ENCODE measurements at regions not wholly inside any gene's neighbourhood (a gene's known extent, or its start where the extent isn't known, plus 50 kb on each side); places are given as distances from the start of the nearest gene placed in this dataset.
"Not testable (repeated sequence)": the region's sequence is repeated elsewhere in the genome, so short reads cannot be mapped to it uniquely, and the experiment has no call there.

GRCh38 chr9:16064771-16065170 lies 511.9 kb downstream of the CCDC171 start:
- H3K4me3 Mint-ChIP-seq, result no peak overlapping the region
- H3K9me3 Mint-ChIP-seq, result peaks cover 3% of the 10 kb centered on the region
- no peak for DNase-seq (ENCODE audit: low read depth, low spot score)
- no peaks in the 10 kb centered on the region for H3K36me3 Mint-ChIP-seq (ENCODE audit: low read depth)
- H3K4me1 Mint-ChIP-seq, result peaks cover 45% of the 10 kb centered on the region
- H3K27ac Mint-ChIP-seq (ENCODE audit: unreplicated experiment), result no peak overlapping the region
- no peaks in the 10 kb centered on the region for H3K27me3 Mint-ChIP-seq (ENCODE audit: low read depth)
- no peak for TF ChIP-seq CTCF (conservative IDR thresholded peaks at IDR 0.05)

GRCh38 chr9:16066201-16066600 lies 513.4 kb downstream of the CCDC171 start:
- H3K36me3 Mint-ChIP-seq (ENCODE audit: low read depth); DNase-seq (ENCODE audit: low read depth, low spot score); H3K4me3 Mint-ChIP-seq; H3K27ac Mint-ChIP-seq (ENCODE audit: unreplicated experiment); H3K27me3 Mint-ChIP-seq (ENCODE audit: low read depth); H3K9me3 Mint-ChIP-seq: not testable (repeated sequence)
- H3K4me1 Mint-ChIP-seq, result peaks cover 37% of the 10 kb centered on the region

GRCh38 chr9:16068476-16068875 lies 515.6 kb downstream of the CCDC171 start:
- peaks cover 3% of the 10 kb centered on the region for H3K9me3 Mint-ChIP-seq
- no peaks in the 10 kb centered on the region for H3K36me3 Mint-ChIP-seq (ENCODE audit: low read depth)
- H3K27me3 Mint-ChIP-seq (ENCODE audit: low read depth), result no peaks in the 10 kb centered on the region
- H3K27ac Mint-ChIP-seq (ENCODE audit: unreplicated experiment), result no peak overlapping the region
- no peak overlapping the region for H3K4me3 Mint-ChIP-seq
- no peak for TF ChIP-seq CTCF (conservative IDR thresholded peaks at IDR 0.05)
- DNase-seq (ENCODE audit: low read depth, low spot score), result no peak
- H3K4me1 Mint-ChIP-seq, result peaks cover 36% of the 10 kb centered on the region

GRCh38 chr9:16069249-16069648 lies 516.4 kb downstream of the CCDC171 start:
- peaks cover 29% of the 10 kb centered on the region for H3K4me1 Mint-ChIP-seq
- H3K9me3 Mint-ChIP-seq, result peaks cover 3% of the 10 kb centered on the region
- H3K36me3 Mint-ChIP-seq (ENCODE audit: low read depth), result no peaks in the 10 kb centered on the region
- no peak for DNase-seq (ENCODE audit: low read depth, low spot score)
- no peak for TF ChIP-seq CTCF (conservative IDR thresholded peaks at IDR 0.05)
- H3K27me3 Mint-ChIP-seq (ENCODE audit: low read depth), result no peaks in the 10 kb centered on the region
- H3K27ac Mint-ChIP-seq (ENCODE audit: unreplicated experiment), result peak overlapping the region; percentile 25
- no peak overlapping the region for H3K4me3 Mint-ChIP-seq

GRCh38 chr9:16069671-16070454 lies 517.0 kb downstream of the CCDC171 start:
- Mint-ChIP-seq H3K27ac (ENCODE audit: unreplicated experiment) (peak overlapping the region; percentile 69), H3K36me3 (ENCODE audit: low read depth) (no peaks in the 10 kb centered on the region), H3K9me3 (peaks cover 3% of the 10 kb centered on the region), H3K4me3 (no peak overlapping the region), H3K27me3 (ENCODE audit: low read depth) (no peaks in the 10 kb centered on the region), H3K4me1 (peaks cover 23% of the 10 kb centered on the region)
- no peak for DNase-seq (ENCODE audit: low read depth, low spot score)
- no peak for TF ChIP-seq CTCF (conservative IDR thresholded peaks at IDR 0.05)

- DNase-seq (ENCODE audit: low read depth, low spot score), result no peak
- no peak for TF ChIP-seq CTCF (conservative IDR thresholded peaks at IDR 0.05)
- H3K36me3 Mint-ChIP-seq (ENCODE audit: low read depth), result no peaks in the 10 kb centered on the region
- H3K4me3 Mint-ChIP-seq, result no peak overlapping the region
- H3K4me1 Mint-ChIP-seq, result peaks cover 22% of the 10 kb centered on the region
- H3K9me3 Mint-ChIP-seq, result peaks cover 3% of the 10 kb centered on the region
- H3K27ac Mint-ChIP-seq (ENCODE audit: unreplicated experiment), result peak overlapping the region; percentile 69
- H3K27me3 Mint-ChIP-seq (ENCODE audit: low read depth), result no peaks in the 10 kb centered on the region
These were observed 517.8 kb downstream of the CCDC171 start for GRCh38 chr9:16070455-16071145.

Data from neural crest cell (in vitro differentiated cells).